GM12872 (cell line): ENCODE measurements at regions not wholly inside any gene's neighbourhood (a gene's known extent, or its start where the extent isn't known, plus 50 kb on each side); places are given as distances from the start of the nearest gene placed in this dataset.

Source experiments
- TF ChIP-seq, protein P1 (sequence below): IDR thresholded peaks from 3 replicates; pipeline ENCODE4 v1.5.1; 2011; ENCODE audit warnings: low read depth, mild to moderate bottlenecking, low read length, moderate library complexity; ENCODE audit not compliant: insufficient read depth

DNA sequence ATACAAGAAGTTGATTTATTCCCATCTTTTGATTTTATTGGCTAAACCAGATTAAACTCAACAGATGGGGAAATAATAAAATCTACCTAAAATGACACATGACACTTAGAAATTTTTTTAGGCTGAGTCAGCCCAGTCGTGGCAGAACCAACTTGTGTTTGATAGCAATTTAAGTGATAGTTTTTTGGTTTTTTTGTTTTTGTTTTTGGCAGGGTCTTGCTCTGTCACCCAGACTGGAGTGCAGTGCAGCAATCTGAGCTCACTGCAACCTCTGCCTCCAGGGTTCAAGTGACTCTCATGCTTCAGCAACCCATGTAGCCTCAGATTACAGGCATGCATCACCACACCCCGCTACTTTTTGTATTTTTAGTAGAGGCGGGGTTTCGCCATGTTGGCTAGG, 370.3 kb upstream of the NOCT start:
- TF ChIP-seq, protein P1, sequence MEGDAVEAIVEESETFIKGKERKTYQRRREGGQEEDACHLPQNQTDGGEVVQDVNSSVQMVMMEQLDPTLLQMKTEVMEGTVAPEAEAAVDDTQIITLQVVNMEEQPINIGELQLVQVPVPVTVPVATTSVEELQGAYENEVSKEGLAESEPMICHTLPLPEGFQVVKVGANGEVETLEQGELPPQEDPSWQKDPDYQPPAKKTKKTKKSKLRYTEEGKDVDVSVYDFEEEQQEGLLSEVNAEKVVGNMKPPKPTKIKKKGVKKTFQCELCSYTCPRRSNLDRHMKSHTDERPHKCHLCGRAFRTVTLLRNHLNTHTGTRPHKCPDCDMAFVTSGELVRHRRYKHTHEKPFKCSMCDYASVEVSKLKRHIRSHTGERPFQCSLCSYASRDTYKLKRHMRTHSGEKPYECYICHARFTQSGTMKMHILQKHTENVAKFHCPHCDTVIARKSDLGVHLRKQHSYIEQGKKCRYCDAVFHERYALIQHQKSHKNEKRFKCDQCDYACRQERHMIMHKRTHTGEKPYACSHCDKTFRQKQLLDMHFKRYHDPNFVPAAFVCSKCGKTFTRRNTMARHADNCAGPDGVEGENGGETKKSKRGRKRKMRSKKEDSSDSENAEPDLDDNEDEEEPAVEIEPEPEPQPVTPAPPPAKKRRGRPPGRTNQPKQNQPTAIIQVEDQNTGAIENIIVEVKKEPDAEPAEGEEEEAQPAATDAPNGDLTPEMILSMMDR, result no peak

DNA sequence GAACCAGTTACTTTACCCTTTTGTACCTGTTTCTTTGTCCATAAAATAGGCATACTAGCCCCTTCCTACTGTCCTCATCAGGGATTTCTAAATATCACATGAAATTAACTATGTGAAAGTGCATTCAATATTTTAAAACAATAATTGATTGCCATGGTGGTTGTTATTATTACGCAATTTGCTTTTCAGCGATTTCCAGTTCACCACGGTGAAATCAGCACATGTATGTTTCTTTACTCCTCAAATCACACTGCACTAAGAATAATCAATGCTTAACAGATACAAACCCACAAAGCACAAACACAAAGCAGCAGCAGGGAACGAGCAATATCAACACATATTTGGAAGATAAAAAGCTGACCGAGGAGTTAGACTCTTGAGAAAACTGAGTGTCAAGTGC, 371.3 kb upstream of the NOCT start:
- TF ChIP-seq, protein P1, result no peak

DNA sequence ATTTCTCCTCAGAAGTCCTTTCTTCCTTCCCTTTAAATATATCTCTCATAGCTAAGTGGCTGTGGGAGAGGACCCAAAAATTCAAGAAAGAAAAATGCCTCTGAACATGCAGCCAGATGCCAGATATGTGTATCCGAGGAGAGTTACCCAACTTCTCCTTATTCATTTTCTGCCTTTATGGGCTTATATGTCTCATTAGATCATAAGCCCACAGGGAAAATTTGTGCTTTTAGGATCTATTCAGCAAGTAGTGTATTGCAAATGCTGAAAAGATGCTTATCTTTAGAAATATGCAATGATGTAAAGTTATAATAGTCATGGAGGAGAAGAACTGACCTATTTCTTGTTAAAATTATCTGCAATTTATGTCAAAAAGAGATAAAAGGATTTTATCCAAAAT, 371.8 kb upstream of the NOCT start:
- TF ChIP-seq, protein P1, result no peak

DNA sequence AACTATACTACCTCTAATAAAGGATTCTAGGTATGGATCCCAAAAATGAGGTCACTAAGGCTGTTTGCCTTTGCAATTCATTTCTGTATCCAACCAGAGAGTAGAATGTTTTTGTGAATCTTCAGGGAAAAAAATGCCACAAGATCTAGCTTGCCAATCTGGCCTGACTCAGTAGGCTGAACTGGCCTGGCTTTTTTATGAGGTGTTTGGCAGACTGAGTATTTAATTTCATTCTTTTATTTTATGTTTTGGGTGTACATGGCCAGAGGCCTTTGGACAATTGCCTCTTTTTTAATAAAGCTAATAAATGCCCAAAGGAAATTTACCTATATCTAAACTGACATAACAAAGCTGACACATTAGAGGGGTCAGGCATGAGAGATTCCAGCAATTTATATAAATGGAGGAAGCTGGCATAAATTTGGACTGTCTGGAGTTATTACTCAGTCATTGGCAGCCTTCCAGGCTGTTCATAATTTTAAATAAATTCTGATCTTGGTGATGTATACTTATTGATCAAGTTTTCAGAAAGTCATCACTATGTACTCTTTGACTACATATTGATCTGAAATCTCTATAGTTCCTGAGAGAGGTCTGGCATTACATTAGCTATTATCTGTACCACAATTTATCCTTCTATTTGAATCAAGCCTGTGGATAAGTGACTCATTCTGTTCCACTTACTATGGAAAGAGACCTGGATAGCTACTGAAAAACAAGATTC, 376.4 kb upstream of the NOCT start:
- TF ChIP-seq, protein P1, result no peak

DNA sequence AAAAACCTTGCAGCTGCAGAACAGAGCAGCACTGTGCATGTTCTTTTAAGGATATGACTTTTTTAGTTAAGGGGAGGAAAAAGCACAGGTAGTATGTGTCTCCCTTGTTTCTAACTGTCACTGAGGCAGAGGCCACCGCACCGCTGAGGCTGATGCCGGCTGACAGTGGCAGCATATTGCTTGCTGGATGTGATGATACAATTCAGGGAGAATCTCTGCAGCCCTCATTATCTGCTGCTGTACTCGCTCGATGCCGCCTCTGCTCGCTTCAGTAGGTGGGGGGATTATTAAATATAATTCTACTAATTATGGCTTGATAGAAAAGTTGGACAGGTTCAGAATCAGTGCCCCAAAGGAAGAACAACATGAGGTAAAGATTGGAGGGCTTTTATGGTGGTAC, 378.8 kb upstream of the NOCT start:
- TF ChIP-seq, protein P1, result no peak

DNA sequence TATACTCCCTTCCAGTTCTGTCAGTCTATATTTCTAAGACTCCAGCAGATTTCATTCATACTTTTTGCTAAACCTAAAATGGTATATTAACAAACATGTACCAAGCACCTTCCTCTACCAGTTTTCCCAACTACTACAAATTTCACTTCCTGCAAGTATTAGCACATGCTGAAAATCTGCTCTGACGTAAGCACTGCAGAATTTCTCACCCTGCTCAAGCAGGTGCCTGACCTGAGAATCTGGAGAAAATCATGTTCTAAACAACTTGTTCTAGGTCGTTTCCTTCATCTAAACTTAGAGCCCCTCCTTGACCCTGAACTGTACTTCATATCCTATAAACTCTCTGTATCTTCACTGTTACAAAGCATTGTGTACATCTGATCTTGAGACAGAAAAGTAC, 380.7 kb upstream of the NOCT start:
- TF ChIP-seq, protein P1, result no peak

DNA sequence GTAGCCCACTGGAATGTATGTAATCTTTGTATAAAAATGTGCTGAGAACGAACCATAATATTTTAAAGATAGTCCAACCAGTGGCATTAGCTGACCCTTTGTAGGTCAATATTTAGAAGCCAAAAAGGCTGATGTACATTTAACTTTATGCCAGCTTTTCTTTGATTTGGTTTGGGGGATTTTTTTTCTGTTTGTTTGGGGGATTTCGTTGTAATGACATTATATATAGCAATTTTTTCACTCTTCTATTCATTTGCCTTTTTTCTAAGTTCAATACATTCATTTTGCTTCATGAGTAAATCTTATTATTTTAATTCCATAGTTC, 382.0 kb upstream of the NOCT start:
- TF ChIP-seq, protein P1, result no peak
